ENCODE measurements at regions not wholly inside any gene's neighbourhood (a gene's known extent, or its start where the extent isn't known, plus 50 kb on each side); places are given as distances from the start of the nearest gene placed in this dataset.

- TF ChIP-seq EZH2phosphoT487 (IDR thresholded peaks at IDR 0.05; ENCODE audit: low read length) (no peak), CTCF (IDR thresholded peaks at IDR 0.05; ENCODE audit: low read length) (no peak), EZH2 (optimal IDR thresholded peaks at IDR 0.05; ENCODE audit: low read depth, low read length) (no peak)
Observed at GRCh38 chr5:154535535-154535934, 57.5 kb upstream of the HAND1 start.

All from MM.1S (cell line).